C4-2B (cell line): ENCODE measurements at regions not wholly inside any gene's neighbourhood (a gene's known extent, or its start where the extent isn't known, plus 50 kb on each side); places are given as distances from the start of the nearest gene placed in this dataset.

Source experiments
- ZFX ChIP-seq: fragments of 450-650 bp; IDR thresholded peaks from 2 replicates; pipeline ENCODE4 v1.6.1; 2017
- TF ChIP-seq, protein P1 (sequence below): fragments of 450-650 bp; conservative IDR thresholded peaks from 2 replicates; pipeline ENCODE4 v1.5.1; 2017; ENCODE audit warnings: mild to moderate bottlenecking

GRCh38 chr2:16365366-16365765, 300.3 kb downstream of the CYRIA start:
- TF ChIP-seq, protein P1, sequence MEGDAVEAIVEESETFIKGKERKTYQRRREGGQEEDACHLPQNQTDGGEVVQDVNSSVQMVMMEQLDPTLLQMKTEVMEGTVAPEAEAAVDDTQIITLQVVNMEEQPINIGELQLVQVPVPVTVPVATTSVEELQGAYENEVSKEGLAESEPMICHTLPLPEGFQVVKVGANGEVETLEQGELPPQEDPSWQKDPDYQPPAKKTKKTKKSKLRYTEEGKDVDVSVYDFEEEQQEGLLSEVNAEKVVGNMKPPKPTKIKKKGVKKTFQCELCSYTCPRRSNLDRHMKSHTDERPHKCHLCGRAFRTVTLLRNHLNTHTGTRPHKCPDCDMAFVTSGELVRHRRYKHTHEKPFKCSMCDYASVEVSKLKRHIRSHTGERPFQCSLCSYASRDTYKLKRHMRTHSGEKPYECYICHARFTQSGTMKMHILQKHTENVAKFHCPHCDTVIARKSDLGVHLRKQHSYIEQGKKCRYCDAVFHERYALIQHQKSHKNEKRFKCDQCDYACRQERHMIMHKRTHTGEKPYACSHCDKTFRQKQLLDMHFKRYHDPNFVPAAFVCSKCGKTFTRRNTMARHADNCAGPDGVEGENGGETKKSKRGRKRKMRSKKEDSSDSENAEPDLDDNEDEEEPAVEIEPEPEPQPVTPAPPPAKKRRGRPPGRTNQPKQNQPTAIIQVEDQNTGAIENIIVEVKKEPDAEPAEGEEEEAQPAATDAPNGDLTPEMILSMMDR, result no peak
- TF ChIP-seq ZFX, result no peak
